ENCODE measurements at regions not wholly inside any gene's neighbourhood (a gene's known extent, or its start where the extent isn't known, plus 50 kb on each side); places are given as distances from the start of the nearest gene placed in this dataset.
"Not testable (repeated sequence)": the region's sequence is repeated elsewhere in the genome, so short reads cannot be mapped to it uniquely, and the experiment has no call there.

DNA sequence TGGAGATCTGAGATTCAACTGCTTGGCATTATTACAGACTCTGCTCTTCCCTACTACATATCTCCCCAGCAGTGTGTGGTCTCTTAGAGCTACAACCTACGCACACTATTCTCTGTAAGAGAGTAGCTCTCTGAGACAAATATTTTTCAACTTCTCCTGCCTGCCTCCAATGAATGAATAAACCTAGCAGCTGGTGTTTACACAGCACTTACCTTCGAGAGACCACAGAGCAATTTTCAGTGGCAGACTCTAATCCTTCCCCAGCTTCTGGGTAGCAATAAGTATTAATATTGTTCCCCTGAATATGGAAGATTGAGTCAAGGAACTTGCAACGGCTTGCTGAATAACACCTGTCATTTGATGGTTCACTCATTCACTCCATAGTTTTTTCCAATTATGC is 350.9 kb upstream of the SPAG17 start:
- intact Hi-C loops (cut with micrococcal nuclease; ENCODE audit: unreplicated experiment): no loop called here
- H3K9me2 ChIP-seq (ENCODE audit: insufficient read depth, low read length): no peaks in the 10 kb centered on the region
- DNase-seq (ENCODE audit: low spot score): no peak
- CTCF ChIA-PET (ENCODE audit: unreplicated experiment): no interaction called here
- no peaks in the 10 kb centered on the region for H3K9me3 ChIP-seq (ENCODE audit: low read length)
- no peak overlapping the region for H2AFZ ChIP-seq (ENCODE audit: low read length)
- no peak overlapping the region for H3K4me3 ChIP-seq (ENCODE audit: low read depth, low read length, poor library complexity, severe bottlenecking)
- H3K27ac ChIP-seq (ENCODE audit: low read depth, low read length, poor library complexity, severe bottlenecking): no peak overlapping the region
- no TSS peak for BruUV-seq (replicated peaks)
- no peaks in the 10 kb centered on the region for H3K4me1 ChIP-seq (ENCODE audit: insufficient read depth, low read length, poor library complexity, severe bottlenecking)
- no peaks in the 10 kb centered on the region for H4K20me1 ChIP-seq (ENCODE audit: insufficient read depth, low read length)
- H3K79me2 ChIP-seq (ENCODE audit: insufficient read depth, low read depth, low read length): no peaks in the 10 kb centered on the region
- POLR2A ChIA-PET: no interaction called here
- no peak for TF ChIP-seq CTCF (conservative IDR thresholded peaks at IDR 0.05; ENCODE audit: low read length)
- TF ChIP-seq EZH2phosphoT487 (IDR thresholded peaks at IDR 0.05; ENCODE audit: borderline replicate concordance, low read depth, low read length): no peak
- no peaks in the 10 kb centered on the region for H3K36me3 ChIP-seq (ENCODE audit: insufficient read depth, low read length)
- H3K4me2 ChIP-seq (ENCODE audit: low read length): no peak overlapping the region

DNA sequence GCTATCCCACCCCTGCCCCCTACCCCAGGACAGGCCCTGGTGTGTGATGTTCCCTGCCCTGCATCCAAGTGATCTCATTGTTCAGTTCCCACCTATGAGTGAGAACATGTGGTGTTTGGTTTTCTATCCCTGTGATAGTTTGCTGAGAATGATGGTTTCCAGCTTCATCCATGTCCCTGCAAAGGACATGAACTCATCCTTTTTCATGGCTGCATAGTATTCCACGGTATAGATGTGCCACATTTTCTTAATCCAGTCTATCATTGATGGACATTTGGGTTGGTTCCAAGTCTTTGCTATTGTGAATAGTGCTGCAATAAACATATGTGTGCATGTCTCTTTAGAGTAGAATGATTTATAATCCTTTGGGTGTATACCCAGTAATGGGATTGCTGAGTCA is 326.9 kb upstream of the SPAG17 start:
- H3K4me2 ChIP-seq (ENCODE audit: low read length); DNase-seq (ENCODE audit: low spot score); H4K20me1 ChIP-seq (ENCODE audit: insufficient read depth, low read length); CTCF ChIA-PET (ENCODE audit: unreplicated experiment); H3K36me3 ChIP-seq (ENCODE audit: insufficient read depth, low read length); H2AFZ ChIP-seq (ENCODE audit: low read length); POLR2A ChIA-PET; H3K9me3 ChIP-seq (ENCODE audit: low read length); BruUV-seq (replicated peaks); H3K4me1 ChIP-seq (ENCODE audit: insufficient read depth, low read length, poor library complexity, severe bottlenecking); H3K79me2 ChIP-seq (ENCODE audit: insufficient read depth, low read depth, low read length); H3K9me2 ChIP-seq (ENCODE audit: insufficient read depth, low read length); H3K4me3 ChIP-seq (ENCODE audit: low read depth, low read length, poor library complexity, severe bottlenecking); H3K27ac ChIP-seq (ENCODE audit: low read depth, low read length, poor library complexity, severe bottlenecking): not testable (repeated sequence)
- intact Hi-C loops (cut with micrococcal nuclease; ENCODE audit: unreplicated experiment): loop anchor here (2.0 kb wide), 1 partner anchor 21 kb away; no protein-coding TSS in a partner anchor

DNA sequence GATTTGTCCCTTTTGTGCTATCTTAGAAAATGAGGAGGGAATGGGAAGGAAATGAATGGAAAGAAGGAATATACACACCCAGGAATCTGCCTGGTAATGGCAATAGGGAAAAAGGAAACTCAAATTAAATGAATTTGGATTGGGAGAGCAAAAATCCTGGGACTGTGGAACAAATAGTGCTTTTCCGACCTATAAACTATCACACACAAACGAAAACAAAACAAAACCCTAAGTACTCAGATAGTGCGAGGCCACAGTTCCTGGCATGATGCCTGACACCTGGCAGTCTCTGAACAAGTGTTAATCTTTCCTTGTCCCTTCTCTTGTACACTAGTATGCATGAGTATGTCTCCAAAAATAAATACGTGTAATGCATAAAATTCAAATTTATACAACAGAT is 319.8 kb upstream of the SPAG17 start:
- Histone ChIP-seq H3K4me3 (ENCODE audit: low read depth, low read length, poor library complexity, severe bottlenecking) (no peak overlapping the region), H3K4me2 (ENCODE audit: low read length) (no peak overlapping the region), H3K4me1 (ENCODE audit: insufficient read depth, low read length, poor library complexity, severe bottlenecking) (no peaks in the 10 kb centered on the region), H3K36me3 (ENCODE audit: insufficient read depth, low read length) (no peaks in the 10 kb centered on the region), H3K9me2 (ENCODE audit: insufficient read depth, low read length) (no peaks in the 10 kb centered on the region), H4K20me1 (ENCODE audit: insufficient read depth, low read length) (no peaks in the 10 kb centered on the region), H3K27ac (ENCODE audit: low read depth, low read length, poor library complexity, severe bottlenecking) (no peak overlapping the region), H2AFZ (ENCODE audit: low read length) (no peak overlapping the region), H3K79me2 (ENCODE audit: insufficient read depth, low read depth, low read length) (no peaks in the 10 kb centered on the region), H3K9me3 (ENCODE audit: low read length) (no peaks in the 10 kb centered on the region)
- POLR2A ChIA-PET: interaction anchor here (1.4 kb wide), 1 partner anchor 12 kb away, joined by 4 read pairs; no protein-coding TSS in a partner anchor
- no peak for DNase-seq (ENCODE audit: low spot score)
- intact Hi-C loops (cut with micrococcal nuclease; ENCODE audit: unreplicated experiment): no loop called here
- BruUV-seq (replicated peaks): no TSS peak
- TF ChIP-seq EZH2phosphoT487 (IDR thresholded peaks at IDR 0.05; ENCODE audit: borderline replicate concordance, low read depth, low read length) (no peak), CTCF (conservative IDR thresholded peaks at IDR 0.05; ENCODE audit: low read length) (no peak)
- CTCF ChIA-PET (ENCODE audit: unreplicated experiment): no interaction called here

Data from OCI-LY7 (cell line).